ENCODE measurements at regions not wholly inside any gene's neighbourhood (a gene's known extent, or its start where the extent isn't known, plus 50 kb on each side); places are given as distances from the start of the nearest gene placed in this dataset.

DNA sequence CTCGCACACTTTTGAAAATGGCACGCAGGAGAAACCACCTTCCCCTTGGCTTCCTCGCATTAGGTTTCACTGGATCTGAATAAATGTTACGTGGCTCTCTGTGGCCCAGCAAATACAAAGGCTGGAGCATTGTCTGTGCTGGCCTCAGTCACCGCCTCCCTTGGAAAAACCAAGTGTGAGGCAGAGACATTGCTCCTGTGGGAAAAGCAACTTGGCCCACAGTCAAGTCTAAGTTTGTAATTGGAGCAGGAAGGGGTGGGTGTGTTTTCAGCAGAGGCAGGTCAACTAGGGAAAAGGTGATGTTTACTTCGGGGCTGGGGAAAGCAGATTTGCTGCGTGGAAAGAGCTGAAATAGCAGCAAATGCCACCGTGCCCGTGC, 101.6 kb downstream of the IRS2 start:
- intact Hi-C loops (cut with micrococcal nuclease), result no loop called here

More for the DNA sequence above, 101.6 kb downstream of the IRS2 start:
- H3K36me3 ChIP-seq (ENCODE audit: control insufficient read depth in 1 of 2, insufficient read depth in 2 of 2, low read length in 2 of 2), result no peaks in the 10 kb centered on the region
- DNase-seq (ENCODE audit: low read depth, low spot score) (no peak), ATAC-seq (no peak; the same call in 1 of the 2 replicates)
- H3K4me2 ChIP-seq (ENCODE audit: low read length), result no peak overlapping the region
- TF ChIP-seq EZH2phosphoT487 (IDR thresholded peaks at IDR 0.05; ENCODE audit: borderline replicate concordance), result no peak
- no peak for TF ChIP-seq ZNF274 (IDR thresholded peaks at IDR 0.05; ENCODE audit: low read depth, low read length)
- TF ChIP-seq, protein P1, sequence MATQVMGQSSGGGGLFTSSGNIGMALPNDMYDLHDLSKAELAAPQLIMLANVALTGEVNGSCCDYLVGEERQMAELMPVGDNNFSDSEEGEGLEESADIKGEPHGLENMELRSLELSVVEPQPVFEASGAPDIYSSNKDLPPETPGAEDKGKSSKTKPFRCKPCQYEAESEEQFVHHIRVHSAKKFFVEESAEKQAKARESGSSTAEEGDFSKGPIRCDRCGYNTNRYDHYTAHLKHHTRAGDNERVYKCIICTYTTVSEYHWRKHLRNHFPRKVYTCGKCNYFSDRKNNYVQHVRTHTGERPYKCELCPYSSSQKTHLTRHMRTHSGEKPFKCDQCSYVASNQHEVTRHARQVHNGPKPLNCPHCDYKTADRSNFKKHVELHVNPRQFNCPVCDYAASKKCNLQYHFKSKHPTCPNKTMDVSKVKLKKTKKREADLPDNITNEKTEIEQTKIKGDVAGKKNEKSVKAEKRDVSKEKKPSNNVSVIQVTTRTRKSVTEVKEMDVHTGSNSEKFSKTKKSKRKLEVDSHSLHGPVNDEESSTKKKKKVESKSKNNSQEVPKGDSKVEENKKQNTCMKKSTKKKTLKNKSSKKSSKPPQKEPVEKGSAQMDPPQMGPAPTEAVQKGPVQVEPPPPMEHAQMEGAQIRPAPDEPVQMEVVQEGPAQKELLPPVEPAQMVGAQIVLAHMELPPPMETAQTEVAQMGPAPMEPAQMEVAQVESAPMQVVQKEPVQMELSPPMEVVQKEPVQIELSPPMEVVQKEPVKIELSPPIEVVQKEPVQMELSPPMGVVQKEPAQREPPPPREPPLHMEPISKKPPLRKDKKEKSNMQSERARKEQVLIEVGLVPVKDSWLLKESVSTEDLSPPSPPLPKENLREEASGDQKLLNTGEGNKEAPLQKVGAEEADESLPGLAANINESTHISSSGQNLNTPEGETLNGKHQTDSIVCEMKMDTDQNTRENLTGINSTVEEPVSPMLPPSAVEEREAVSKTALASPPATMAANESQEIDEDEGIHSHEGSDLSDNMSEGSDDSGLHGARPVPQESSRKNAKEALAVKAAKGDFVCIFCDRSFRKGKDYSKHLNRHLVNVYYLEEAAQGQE (IDR thresholded peaks at IDR 0.05; ENCODE audit: low read depth), result no peak
- no peak for TF ChIP-seq POLR2AphosphoS5 (IDR thresholded peaks at IDR 0.05; ENCODE audit: low read depth, low read length)
- TF ChIP-seq, protein P2, sequence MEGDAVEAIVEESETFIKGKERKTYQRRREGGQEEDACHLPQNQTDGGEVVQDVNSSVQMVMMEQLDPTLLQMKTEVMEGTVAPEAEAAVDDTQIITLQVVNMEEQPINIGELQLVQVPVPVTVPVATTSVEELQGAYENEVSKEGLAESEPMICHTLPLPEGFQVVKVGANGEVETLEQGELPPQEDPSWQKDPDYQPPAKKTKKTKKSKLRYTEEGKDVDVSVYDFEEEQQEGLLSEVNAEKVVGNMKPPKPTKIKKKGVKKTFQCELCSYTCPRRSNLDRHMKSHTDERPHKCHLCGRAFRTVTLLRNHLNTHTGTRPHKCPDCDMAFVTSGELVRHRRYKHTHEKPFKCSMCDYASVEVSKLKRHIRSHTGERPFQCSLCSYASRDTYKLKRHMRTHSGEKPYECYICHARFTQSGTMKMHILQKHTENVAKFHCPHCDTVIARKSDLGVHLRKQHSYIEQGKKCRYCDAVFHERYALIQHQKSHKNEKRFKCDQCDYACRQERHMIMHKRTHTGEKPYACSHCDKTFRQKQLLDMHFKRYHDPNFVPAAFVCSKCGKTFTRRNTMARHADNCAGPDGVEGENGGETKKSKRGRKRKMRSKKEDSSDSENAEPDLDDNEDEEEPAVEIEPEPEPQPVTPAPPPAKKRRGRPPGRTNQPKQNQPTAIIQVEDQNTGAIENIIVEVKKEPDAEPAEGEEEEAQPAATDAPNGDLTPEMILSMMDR (IDR thresholded peaks at IDR 0.05 in 2 of 3, conservative IDR thresholded peaks at IDR 0.05 in 1 of 3; ENCODE audit: borderline replicate concordance in 1 of 3, insufficient read depth in 1 of 3, low read depth in 2 of 3, low read length in 2 of 3), result no peak
- no peak for TF ChIP-seq TCF7L2 (IDR thresholded peaks at IDR 0.05; ENCODE audit: borderline replicate concordance, extremely low read depth, insufficient read depth, insufficient read length)
- no peak for TF ChIP-seq SRF (IDR thresholded peaks at IDR 0.05; ENCODE audit: low read depth)
- no peak for TF ChIP-seq ELF1 (IDR thresholded peaks at IDR 0.05; ENCODE audit: borderline replicate concordance, low read depth)
- H3K9ac ChIP-seq (ENCODE audit: low read length), result no peak overlapping the region
- no peak overlapping the region for H3K27ac ChIP-seq (ENCODE audit: low read depth, low read length)
- no peaks in the 10 kb centered on the region for H3K27me3 ChIP-seq (ENCODE audit: insufficient read depth, low read length)
- H3K4me1 ChIP-seq (ENCODE audit: control insufficient read depth in 1 of 2, insufficient read depth in 2 of 2, low read length in 2 of 2), result peaks cover 6 to 12% of the 10 kb centered on the region in 2 experiments; a peak in 2 of 4 replicates
- CTCF ChIA-PET, result no interaction called here
- no peaks in the 10 kb centered on the region for H3K9me2 ChIP-seq (ENCODE audit: insufficient read depth)
- no TSS peak for BruUV-seq (replicated peaks)
- no peaks in the 10 kb centered on the region for H4K20me1 ChIP-seq (ENCODE audit: insufficient read depth)
- H3K9me3 ChIP-seq (ENCODE audit: control insufficient read depth in 1 of 2, insufficient read depth in 1 of 2, low read depth in 1 of 2, low read length in 2 of 2), result no peaks in the 10 kb centered on the region
- POLR2A ChIA-PET, result no interaction called here
- RAD21 ChIA-PET (ENCODE audit: low non-redundant PET in 1 of 2, low total read pairs in 2 of 2, uncharacterized antibody in 2 of 2, unreplicated experiment in 2 of 2), result no interaction called here
- H2AFZ ChIP-seq (ENCODE audit: low read depth, low read length, poor library complexity, severe bottlenecking), result no peak overlapping the region
- no peaks in the 10 kb centered on the region for H3K79me2 ChIP-seq (ENCODE audit: insufficient read depth, low read length)
- H3K4me3 ChIP-seq (replicated peaks in 1 of 2; ENCODE audit: low read depth in 1 of 2, low read length in 2 of 2), result no peak overlapping the region

Measured in HCT116 (cell line).